HG02623 (cell line): ENCODE measurements at regions not wholly inside any gene's neighbourhood (a gene's known extent, or its start where the extent isn't known, plus 50 kb on each side); places are given as distances from the start of the nearest gene placed in this dataset.

Source experiments
- ATAC-seq: cut with Tn5 transposase; IDR thresholded peaks from one replicate; pipeline ENCODE4 v1.9.1; 2021; ENCODE audit warnings: moderate library complexity; ENCODE audit not compliant: unreplicated experiment

GRCh38 chr4:108370291-108371141, 201.8 kb upstream of the LEF1 start:
- ATAC-seq, result no peak

DNA sequence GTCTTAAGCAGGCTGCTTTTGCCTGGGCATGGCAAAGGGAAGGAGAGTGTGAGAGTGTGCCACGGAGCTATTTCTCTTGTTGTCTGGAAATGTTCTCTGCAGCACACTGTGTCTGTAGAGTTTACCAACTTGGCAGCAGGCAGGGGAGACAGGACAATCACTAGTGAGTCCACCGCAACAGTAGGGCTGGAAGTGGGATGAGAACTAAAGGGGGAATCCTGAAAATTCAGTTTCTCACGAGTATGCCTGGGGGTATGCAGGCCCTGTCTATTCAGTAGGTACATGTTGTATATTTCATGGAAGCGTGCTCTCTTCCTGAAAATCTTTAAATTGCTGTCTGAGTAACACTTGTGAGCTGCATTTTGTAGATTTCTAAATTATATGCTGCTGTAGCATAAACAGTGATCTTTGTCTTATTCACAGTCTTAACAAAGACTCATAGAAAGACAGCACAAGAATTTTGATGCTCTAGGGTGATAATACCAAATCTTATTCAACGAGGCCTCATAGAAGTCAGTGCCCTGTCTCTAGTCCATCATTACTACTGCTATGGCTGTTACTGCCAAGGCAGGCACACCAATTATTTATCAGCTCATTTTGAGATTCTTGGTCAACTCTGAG, 200.4 kb upstream of the LEF1 start:
- no peak for ATAC-seq

GRCh38 chr4:108367751-108368150, 199.0 kb upstream of the LEF1 start:
- ATAC-seq, result no peak

DNA sequence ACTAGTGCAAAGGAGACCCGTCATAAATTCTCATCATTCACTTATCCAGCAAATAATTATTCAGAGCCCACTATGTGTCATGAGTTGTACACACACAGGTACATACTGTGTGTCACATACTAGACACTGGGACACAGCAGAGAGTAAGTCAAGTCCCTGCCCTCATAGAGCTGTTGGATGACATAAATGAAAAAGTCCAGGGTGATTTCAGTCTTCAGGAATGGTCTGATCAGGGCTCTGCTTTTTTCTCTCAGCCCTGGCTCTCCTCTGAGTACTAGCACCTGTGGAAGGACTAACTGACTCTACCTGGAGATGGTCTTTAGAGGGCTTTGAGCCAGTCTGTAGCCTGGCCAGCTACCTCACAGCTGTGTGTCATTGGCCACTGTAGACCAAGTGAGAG, 198.0 kb upstream of the LEF1 start:
- ATAC-seq, result no peak

DNA sequence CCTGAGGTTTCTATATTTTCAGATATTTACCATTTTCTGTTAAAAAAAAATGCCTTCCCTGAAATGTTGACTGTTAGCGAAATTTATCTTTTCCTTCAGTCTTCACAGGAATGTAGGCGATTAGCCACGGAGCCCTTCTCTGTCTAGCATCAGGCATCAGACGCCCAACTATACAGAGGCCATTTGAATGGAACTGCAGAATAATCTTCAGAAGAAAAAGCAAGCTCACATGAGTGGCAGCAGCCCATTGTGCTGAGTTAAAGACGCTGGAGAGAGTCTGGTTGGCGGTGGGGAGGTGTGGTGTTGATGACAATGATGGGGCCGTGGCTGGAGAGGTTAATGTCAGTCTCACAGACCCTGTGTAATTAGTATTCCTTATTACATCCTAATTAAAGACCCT, 196.8 kb upstream of the LEF1 start:
- no peak for ATAC-seq

DNA sequence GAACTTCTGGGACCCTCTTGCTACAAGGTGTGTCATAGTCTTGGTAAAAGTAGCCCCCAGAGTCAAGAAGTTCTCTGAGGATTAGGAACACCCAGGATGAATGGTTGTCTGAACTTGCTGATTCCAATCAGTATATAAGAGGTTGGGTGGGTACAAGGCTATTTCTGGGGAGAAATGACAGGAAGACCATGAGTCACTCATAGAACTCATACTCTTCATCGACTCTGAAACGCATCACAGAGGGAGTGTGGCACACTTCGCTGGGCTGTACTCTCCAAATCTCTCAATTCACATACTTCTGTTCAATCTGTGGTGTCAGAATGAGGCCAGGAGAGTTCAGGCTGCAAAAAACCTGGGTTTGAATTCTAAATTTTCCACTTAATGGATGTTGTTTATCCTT, 193.2 kb upstream of the LEF1 start:
- no peak for ATAC-seq

DNA sequence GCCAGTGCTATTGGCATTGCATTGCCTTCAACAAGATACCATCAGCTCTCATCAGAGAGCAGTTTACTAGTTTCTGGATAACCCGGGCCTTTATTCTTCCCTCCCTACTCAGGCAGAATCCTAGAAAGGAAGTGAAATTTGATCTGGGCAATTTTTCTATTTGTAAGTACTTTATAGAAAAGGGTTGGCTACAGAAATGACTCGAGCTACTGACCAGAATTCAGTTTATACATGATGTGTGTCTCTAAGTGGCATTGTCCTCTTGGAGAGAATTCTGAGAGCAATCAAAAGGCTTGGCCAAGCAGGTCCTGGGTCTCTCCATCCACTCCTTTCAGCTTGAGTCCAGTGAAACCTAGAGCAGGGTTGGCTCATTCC, 192.7 kb upstream of the LEF1 start:
- ATAC-seq, result no peak

GRCh38 chr4:108360754-108361445, 192.2 kb upstream of the LEF1 start:
- ATAC-seq, result no peak

GRCh38 chr4:108359986-108360681, 191.4 kb upstream of the LEF1 start:
- no peak for ATAC-seq

DNA sequence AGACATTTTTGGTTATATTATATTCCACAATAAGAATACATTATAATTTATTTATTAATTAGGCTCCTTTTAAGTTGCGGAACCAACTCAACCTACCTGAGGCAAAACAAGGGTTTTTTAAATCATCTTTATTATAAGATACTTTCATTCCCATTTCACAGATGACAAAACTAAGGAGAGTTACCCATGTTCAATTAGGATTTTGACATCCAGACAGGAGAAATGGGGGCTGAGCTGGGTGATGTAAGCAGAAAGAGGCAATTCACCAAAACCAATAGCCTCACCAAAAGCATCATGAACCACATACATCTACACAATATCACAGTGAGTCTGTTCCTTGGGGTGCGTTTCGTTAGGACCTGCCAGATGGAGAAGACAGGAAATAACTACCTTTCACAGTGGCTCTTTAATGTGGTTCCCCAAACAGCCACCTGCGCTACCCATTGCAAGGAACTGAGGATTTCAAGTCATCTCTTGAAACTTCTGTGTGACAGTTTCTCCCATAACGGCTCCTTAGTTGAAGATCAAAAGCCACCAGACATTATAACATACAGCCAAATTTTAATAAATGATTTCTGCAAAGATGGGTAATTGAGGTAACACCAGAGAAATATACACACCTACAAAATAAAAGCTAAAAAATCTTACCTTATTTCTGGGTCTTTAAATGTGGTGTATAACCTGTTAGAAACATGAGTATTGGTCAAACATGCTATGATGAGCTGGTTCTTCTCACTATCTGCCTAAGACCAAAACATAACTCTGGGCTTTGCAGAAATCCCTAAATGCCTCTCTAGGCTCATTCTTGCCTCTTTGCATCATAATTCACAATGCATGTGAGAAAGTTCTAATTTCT, 190.6 kb upstream of the LEF1 start:
- no peak for ATAC-seq

GRCh38 chr4:108355902-108356535, 187.3 kb upstream of the LEF1 start:
- no peak for ATAC-seq

DNA sequence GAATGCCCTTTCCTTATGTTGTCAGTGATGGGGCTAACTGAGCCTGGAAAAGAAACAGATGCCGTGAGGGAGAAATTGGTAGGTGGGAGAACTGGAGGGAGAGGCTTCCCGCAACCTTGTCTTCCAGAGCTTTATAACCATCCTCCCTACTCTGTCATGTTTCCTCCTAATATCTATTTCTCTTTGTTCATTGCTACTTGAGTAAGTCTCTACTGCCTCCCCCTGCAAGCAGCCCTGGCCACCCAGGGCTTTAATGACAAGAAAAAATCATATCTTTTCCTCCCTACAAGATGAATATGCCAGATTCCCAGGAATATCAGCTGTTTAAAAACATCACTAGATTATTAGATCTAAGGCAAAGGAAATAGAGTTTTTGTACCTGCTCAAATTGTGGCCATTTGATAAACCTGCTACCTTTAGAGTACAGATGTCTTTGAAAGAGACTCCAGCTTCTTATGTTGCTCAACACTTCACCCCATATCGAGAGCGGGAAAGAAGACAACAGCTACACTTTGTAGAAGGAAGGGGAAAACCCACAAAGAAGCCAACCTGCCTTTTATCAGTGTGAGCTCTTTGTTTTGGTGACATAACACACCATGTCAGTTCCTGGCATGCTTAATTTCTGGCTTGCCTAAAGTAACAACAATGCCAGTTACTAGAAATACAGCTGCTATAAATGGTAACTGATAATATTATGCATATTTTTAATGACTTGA, 186.6 kb upstream of the LEF1 start:
- ATAC-seq, result no peak

DNA sequence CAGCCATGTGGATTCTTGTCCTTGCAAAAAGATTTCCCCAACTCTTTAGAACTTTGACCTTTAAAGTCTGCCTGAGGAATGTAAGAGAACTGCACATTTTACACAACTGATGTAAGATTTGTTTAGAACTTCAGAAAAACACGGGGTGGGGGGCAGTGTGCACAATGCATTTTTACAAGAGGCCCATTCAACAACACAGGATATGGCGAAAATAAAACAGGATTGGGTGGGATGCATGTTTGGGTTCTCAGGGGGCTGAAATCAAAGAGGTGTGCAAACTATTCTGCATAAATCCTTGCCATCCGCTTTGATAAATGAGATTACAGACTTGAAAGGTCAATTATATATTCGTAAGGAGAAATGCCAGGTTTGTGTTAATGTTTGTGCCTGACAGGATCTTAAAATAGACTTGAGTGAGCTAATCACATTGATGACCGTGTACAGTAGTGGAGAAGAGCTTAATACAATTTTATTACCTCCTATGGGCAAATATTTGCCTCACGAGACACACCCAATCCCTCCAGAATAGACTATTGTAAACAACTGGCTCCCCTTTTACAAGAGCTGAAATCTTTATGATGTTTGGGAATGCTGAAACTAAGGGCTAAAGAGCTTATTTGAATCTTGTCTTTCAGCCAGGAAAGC, 184.1 kb upstream of the LEF1 start:
- ATAC-seq, result no peak

GRCh38 chr4:108351791-108352190, 183.1 kb upstream of the LEF1 start:
- no peak for ATAC-seq

- no peak for ATAC-seq
These were observed 181.6 kb upstream of the LEF1 start for GRCh38 chr4:108350332-108350731.

DNA sequence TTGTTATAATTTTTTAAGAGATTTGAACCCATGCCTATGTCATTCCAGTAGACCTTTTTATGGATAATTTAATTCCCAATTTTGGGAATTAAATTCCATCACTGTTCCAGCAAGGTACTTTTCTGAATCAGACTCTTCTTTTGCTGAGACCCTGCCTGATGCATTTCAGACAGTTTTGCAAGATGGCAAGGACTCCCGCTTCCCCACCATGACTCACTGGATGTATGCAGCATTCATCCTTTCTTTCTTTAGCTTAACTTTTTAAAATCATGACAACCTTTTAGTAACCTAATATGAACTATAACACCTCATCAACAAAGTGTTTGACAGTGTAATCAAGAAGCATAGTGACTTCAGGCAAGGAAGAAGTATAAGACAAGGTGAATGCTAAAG, 178.1 kb upstream of the LEF1 start:
- no peak for ATAC-seq

- no peak for ATAC-seq
These were observed 177.4 kb upstream of the LEF1 start for GRCh38 chr4:108345862-108346817.
